Activated CD4-positive, alpha-beta T cell treated with anti-CD3 and anti-CD28 coated beads, Interleukin-2, amount 10 ng/mL, durations not matched to agents 7 days and 5 days (primary cell): ENCODE measurements at regions not wholly inside any gene's neighbourhood (a gene's known extent, or its start where the extent isn't known, plus 50 kb on each side); places are given as distances from the start of the nearest gene placed in this dataset.
"Not testable (repeated sequence)": the region's sequence is repeated elsewhere in the genome, so short reads cannot be mapped to it uniquely, and the experiment has no call there.

Experiments used
- CTCF ChIA-PET: fragments of 350-600 bp; sonication (Branson Sonifier 250); formaldehyde crosslinking; loops from one replicate; lab custom pipeline; 2021; ENCODE audit warnings: antibody characterized with exemption; lab: Charles Lee
- POLR2A ChIA-PET: fragments of 350-600 bp; sonication (Branson Sonifier 250); formaldehyde crosslinking; loops from one replicate; lab custom pipeline; 2021; ENCODE audit warnings: antibody characterized with exemption; lab: Charles Lee
- DNase-seq: peaks from one replicate; pipeline ENCODE4 v3.0.0-alpha.2; 2020
- H3K27ac Mint-ChIP-seq: one replicate; pipeline ENCODE4 v1.8.0; 2021; ENCODE audit warnings: mild to moderate bottlenecking, moderate library complexity, mixed read lengths
- H3K27me3 Mint-ChIP-seq: one replicate; pipeline ENCODE4 v1.8.0; 2021; ENCODE audit warnings: mixed read lengths
- H3K36me3 Mint-ChIP-seq: one replicate; pipeline ENCODE4 v1.8.0; 2021; ENCODE audit warnings: low read depth, mixed read lengths
- H3K4me1 Mint-ChIP-seq: one replicate; pipeline ENCODE4 v1.8.0; 2021; ENCODE audit warnings: mixed read lengths
- H3K4me3 Mint-ChIP-seq: one replicate; pipeline ENCODE4 v1.8.0; 2021; ENCODE audit warnings: mild to moderate bottlenecking, moderate library complexity, mixed read lengths
- H3K9me3 Mint-ChIP-seq: one replicate; pipeline ENCODE4 v1.8.0; 2021; ENCODE audit warnings: mixed read lengths

GRCh38 chr9:85359161-85359560 lies 382.6 kb downstream of the AGTPBP1 start:
- CTCF ChIA-PET: no interaction called here

GRCh38 chr9:85349046-85349445 lies 392.7 kb downstream of the AGTPBP1 start:
- CTCF ChIA-PET: no interaction called here

More at GRCh38 chr9:85359161-85359560, 382.6 kb downstream of the AGTPBP1 start:
- Mint-ChIP-seq H3K27ac (no peak overlapping the region), H3K4me1 (no peaks in the 10 kb centered on the region), H3K27me3 (peaks cover 6% of the 10 kb centered on the region), H3K4me3 (no peak overlapping the region), H3K36me3 (no peaks in the 10 kb centered on the region), H3K9me3 (no peaks in the 10 kb centered on the region)
- POLR2A ChIA-PET: no interaction called here
- DNase-seq: no peak

DNA sequence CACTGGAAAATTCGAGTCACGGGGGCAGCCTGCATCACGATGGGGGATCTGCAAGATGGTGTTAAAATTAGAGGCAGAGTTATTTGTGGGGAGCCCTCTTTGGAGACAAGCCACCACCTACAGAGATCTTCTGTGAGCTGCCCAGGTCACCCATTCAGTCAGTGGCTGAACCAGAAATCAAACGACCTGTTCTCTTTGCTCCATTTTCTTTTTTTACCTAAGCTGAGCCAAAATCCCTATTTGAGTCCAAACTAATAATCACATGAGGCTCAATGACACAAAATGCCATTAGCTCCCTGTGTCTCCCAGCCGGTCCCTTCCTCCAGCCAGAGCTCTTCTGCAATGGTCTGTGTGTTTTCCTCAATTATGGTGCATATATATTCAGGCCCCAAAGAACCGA lies 394.2 kb downstream of the AGTPBP1 start:
- POLR2A ChIA-PET: no interaction called here
- no peak for DNase-seq
- Mint-ChIP-seq H3K4me1 (no peaks in the 10 kb centered on the region), H3K4me3 (no peak overlapping the region), H3K9me3 (no peaks in the 10 kb centered on the region), H3K36me3 (no peaks in the 10 kb centered on the region), H3K27ac (no peak overlapping the region), H3K27me3 (peaks cover 4% of the 10 kb centered on the region)
- CTCF ChIA-PET: no interaction called here

More at GRCh38 chr9:85349046-85349445, 392.7 kb downstream of the AGTPBP1 start:
- Mint-ChIP-seq H3K36me3 (no peaks in the 10 kb centered on the region), H3K27me3 (peaks cover 4% of the 10 kb centered on the region), H3K9me3 (no peaks in the 10 kb centered on the region), H3K27ac (no peak overlapping the region), H3K4me1 (no peaks in the 10 kb centered on the region), H3K4me3 (no peak overlapping the region)
- DNase-seq: no peak
- POLR2A ChIA-PET: no interaction called here

DNA sequence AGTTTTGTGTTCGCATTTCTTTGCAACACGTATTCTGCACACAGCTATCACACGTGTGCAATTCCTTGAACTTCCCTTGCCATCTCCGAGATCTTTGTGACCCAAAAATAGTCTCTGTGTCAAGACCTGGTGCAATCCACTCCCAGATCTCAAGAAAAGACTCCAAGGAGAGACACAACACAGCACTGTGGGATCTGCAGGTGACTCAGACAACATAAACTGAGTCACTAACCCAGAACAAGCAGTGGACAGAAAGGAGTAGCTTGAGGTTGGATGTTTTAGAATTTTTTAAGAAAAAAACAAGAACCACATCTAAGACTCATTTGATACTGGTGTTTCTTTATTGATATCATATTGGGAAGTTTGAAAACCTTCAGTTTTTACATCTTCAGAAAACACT lies 396.9 kb downstream of the AGTPBP1 start:
- no peak for DNase-seq
- no peaks in the 10 kb centered on the region for H3K4me1 Mint-ChIP-seq
- H3K4me3 Mint-ChIP-seq: no peak overlapping the region
- CTCF ChIA-PET: no interaction called here
- no peaks in the 10 kb centered on the region for H3K9me3 Mint-ChIP-seq
- H3K27ac Mint-ChIP-seq: no peak overlapping the region
- POLR2A ChIA-PET: no interaction called here
- H3K36me3 Mint-ChIP-seq: no peaks in the 10 kb centered on the region
- peaks cover 4% of the 10 kb centered on the region for H3K27me3 Mint-ChIP-seq

GRCh38 chr9:85339338-85339737 lies 402.4 kb downstream of the AGTPBP1 start:
- H3K27me3 Mint-ChIP-seq: no peaks in the 10 kb centered on the region
- H3K4me3 Mint-ChIP-seq: no peak overlapping the region
- ChIA-PET CTCF (no interaction called here), POLR2A (no interaction called here)
- no peaks in the 10 kb centered on the region for H3K4me1 Mint-ChIP-seq
- H3K9me3 Mint-ChIP-seq: no peaks in the 10 kb centered on the region
- H3K27ac Mint-ChIP-seq: no peak overlapping the region
- no peaks in the 10 kb centered on the region for H3K36me3 Mint-ChIP-seq
- DNase-seq: no peak

DNA sequence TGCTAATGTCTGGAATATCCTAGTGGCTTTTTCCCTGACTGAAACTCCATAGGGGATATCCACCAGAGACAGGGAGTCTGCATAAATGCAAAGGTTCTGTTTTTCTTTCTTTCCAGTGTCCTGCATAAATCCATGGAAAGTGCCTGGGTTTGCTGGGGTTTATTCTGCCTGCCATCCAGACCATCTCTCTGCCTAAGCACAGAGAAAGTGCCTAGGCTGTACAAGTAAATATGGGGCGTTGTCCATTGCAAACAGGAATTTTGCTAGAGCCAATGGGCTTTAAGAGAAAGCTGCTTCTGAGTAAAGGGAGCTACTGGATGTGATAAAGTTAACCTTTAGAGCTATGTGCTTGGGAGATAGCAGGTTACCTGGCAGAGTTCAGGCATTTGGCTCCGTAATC lies 407.5 kb downstream of the AGTPBP1 start:
- no peak overlapping the region for H3K27ac Mint-ChIP-seq
- ChIA-PET POLR2A (no interaction called here), CTCF (no interaction called here)
- H3K36me3 Mint-ChIP-seq: no peaks in the 10 kb centered on the region
- DNase-seq: no peak
- no peaks in the 10 kb centered on the region for H3K27me3 Mint-ChIP-seq
- H3K4me3 Mint-ChIP-seq: no peak overlapping the region
- no peaks in the 10 kb centered on the region for H3K9me3 Mint-ChIP-seq
- no peaks in the 10 kb centered on the region for H3K4me1 Mint-ChIP-seq

DNA sequence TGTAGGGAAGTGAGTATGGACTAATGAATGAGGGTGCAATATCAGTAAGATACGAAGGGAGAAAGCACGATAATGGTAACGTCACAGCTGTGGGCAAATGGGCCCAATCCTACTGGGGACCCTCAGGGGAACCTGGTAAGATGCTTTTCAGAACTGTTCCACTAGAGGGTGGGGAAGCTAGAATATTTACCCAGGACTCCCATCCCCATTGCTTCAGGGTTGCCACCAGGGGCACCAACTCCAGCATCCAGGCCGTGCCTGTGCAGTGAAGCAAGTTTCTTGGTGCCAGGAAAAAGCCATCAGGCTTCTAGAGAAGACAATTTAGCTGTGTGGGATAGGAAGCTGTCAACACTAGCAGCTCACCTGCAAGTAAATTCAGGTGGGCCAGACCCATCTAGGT lies 409.3 kb downstream of the AGTPBP1 start:
- POLR2A ChIA-PET: no interaction called here
- no peaks in the 10 kb centered on the region for H3K27me3 Mint-ChIP-seq
- H3K9me3 Mint-ChIP-seq: no peaks in the 10 kb centered on the region
- no peak for DNase-seq
- CTCF ChIA-PET: interaction anchor here (0.5 kb wide), 1 partner anchor 281 kb away, joined by 3 read pairs; no protein-coding TSS in a partner anchor
- no peaks in the 10 kb centered on the region for H3K4me1 Mint-ChIP-seq
- H3K36me3 Mint-ChIP-seq: no peaks in the 10 kb centered on the region
- H3K4me3 Mint-ChIP-seq: no peak overlapping the region
- H3K27ac Mint-ChIP-seq: no peak overlapping the region

- CTCF ChIA-PET: interaction anchor here (0.6 kb wide), 2 partner anchors 243 to 317 kb away, joined by 3 read pairs; no protein-coding TSS in a partner anchor
- Mint-ChIP-seq H3K4me1 (no peaks in the 10 kb centered on the region), H3K27me3 (peaks cover 5% of the 10 kb centered on the region), H3K36me3 (no peaks in the 10 kb centered on the region), H3K9me3 (no peaks in the 10 kb centered on the region), H3K27ac (no peak overlapping the region), H3K4me3 (no peak overlapping the region)
- DNase-seq: no peak
- POLR2A ChIA-PET: no interaction called here
Measured at GRCh38 chr9:85331626-85332025, 410.1 kb downstream of the AGTPBP1 start.

DNA sequence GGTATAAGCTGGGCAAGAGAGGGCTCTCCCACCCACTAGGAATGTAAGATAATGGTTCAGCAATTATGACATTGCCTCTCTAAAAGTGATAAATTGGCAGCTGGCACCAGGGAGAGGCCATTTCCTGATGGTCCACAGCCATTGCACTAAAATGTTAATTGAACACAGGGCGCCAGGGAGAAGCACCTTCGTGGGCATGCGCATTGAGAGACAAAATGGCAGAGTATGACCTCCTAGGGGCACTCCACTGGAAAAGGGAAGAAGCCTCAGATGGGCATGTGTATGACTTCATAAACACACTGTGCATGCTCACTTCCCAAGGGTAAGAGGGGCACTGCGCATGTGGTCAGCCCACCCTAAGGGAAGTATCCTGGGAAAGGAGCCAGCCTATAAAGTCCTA lies 419.2 kb downstream of the AGTPBP1 start:
- no peaks in the 10 kb centered on the region for H3K4me1 Mint-ChIP-seq
- CTCF ChIA-PET: no interaction called here

DNA sequence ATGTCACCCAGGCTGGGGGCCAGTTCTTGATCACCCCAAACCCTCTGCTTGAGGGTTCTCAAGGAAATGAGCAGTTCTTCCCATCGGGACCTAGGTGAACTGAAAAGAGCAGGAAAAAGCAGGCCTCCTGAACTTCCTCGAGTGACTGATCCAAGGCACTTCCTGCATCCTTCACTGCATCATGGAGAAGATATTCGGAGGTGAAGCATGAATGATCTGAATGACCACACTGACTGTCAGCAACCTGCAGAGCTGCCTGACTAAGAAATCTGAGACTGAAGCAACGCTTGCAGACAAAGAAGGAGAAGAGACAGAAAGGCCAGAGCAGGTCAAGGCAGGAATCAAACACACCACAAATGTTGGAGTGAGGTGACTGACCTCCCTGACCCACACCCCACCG lies 420.2 kb downstream of the AGTPBP1 start:
- no peak overlapping the region for H3K27ac Mint-ChIP-seq
- ChIA-PET POLR2A (no interaction called here), CTCF (no interaction called here)
- H3K9me3 Mint-ChIP-seq: no peaks in the 10 kb centered on the region
- H3K4me3 Mint-ChIP-seq: no peak overlapping the region
- no peaks in the 10 kb centered on the region for H3K4me1 Mint-ChIP-seq
- H3K36me3 Mint-ChIP-seq: no peaks in the 10 kb centered on the region
- DNase-seq: no peak
- peaks cover 4% of the 10 kb centered on the region for H3K27me3 Mint-ChIP-seq

More for the DNA sequence above, 419.2 kb downstream of the AGTPBP1 start:
- POLR2A ChIA-PET: no interaction called here
- no peak overlapping the region for H3K4me3 Mint-ChIP-seq
- no peak overlapping the region for H3K27ac Mint-ChIP-seq
- DNase-seq: no peak
- H3K36me3 Mint-ChIP-seq: no peaks in the 10 kb centered on the region
- H3K9me3 Mint-ChIP-seq: no peaks in the 10 kb centered on the region
- peaks cover 8% of the 10 kb centered on the region for H3K27me3 Mint-ChIP-seq

- no peaks in the 10 kb centered on the region for H3K4me1 Mint-ChIP-seq
- no peak overlapping the region for H3K27ac Mint-ChIP-seq
- H3K27me3 Mint-ChIP-seq: no peaks in the 10 kb centered on the region
- no peak overlapping the region for H3K4me3 Mint-ChIP-seq
- ChIA-PET CTCF (no interaction called here), POLR2A (no interaction called here)
- no peak for DNase-seq
- peaks cover 1% of the 10 kb centered on the region for H3K9me3 Mint-ChIP-seq
- no peaks in the 10 kb centered on the region for H3K36me3 Mint-ChIP-seq
Measured at GRCh38 chr9:85319936-85320656, 421.7 kb downstream of the AGTPBP1 start.

GRCh38 chr9:85315535-85315934 lies 426.2 kb downstream of the AGTPBP1 start:
- DNase-seq, H3K9me3 Mint-ChIP-seq, CTCF ChIA-PET, H3K27ac Mint-ChIP-seq, POLR2A ChIA-PET, H3K4me3 Mint-ChIP-seq, H3K4me1 Mint-ChIP-seq, H3K36me3 Mint-ChIP-seq, H3K27me3 Mint-ChIP-seq: not testable (repeated sequence)

- CTCF ChIA-PET: no interaction called here
- Mint-ChIP-seq H3K27me3 (no peaks in the 10 kb centered on the region), H3K4me1 (no peaks in the 10 kb centered on the region), H3K4me3 (no peak overlapping the region), H3K27ac (no peak overlapping the region), H3K36me3 (no peaks in the 10 kb centered on the region), H3K9me3 (peaks cover 11% of the 10 kb centered on the region)
- no peak for DNase-seq
- POLR2A ChIA-PET: no interaction called here
Measured at GRCh38 chr9:85310573-85310972, 431.2 kb downstream of the AGTPBP1 start.

DNA sequence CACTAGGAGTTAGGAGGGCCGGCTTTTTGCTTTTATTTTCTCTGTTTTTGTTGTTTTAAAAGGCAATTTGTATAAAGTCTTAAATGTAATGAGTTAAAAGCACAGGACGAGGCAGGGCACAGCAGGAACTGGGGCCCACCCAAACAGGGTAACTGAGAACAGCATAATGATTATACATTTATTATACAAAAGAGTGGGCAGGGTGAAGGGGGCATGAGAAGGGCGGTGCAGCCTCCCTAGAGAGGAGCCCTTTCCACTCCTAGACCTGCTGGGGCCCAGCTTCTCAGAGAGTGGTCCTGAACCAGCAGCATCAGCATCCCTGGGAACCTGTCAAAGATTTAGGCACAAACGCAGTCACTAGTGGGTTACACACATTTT lies 438.0 kb downstream of the AGTPBP1 start:
- no peak overlapping the region for H3K4me3 Mint-ChIP-seq
- no peak overlapping the region for H3K27ac Mint-ChIP-seq
- CTCF ChIA-PET: no interaction called here
- no peaks in the 10 kb centered on the region for H3K27me3 Mint-ChIP-seq
- POLR2A ChIA-PET: no interaction called here
- H3K4me1 Mint-ChIP-seq: no peaks in the 10 kb centered on the region
- H3K36me3 Mint-ChIP-seq: no peaks in the 10 kb centered on the region
- DNase-seq: no peak
- no peaks in the 10 kb centered on the region for H3K9me3 Mint-ChIP-seq
